HG03135 (cell line): ENCODE measurements at regions not wholly inside any gene's neighbourhood (a gene's known extent, or its start where the extent isn't known, plus 50 kb on each side); places are given as distances from the start of the nearest gene placed in this dataset.
A peak's percentile ranks its signal among the peaks of the same experiment; 100 is the strongest.

Experiments
- ATAC-seq: cut with Tn5 transposase; IDR thresholded peaks from one replicate; pipeline ENCODE4 v1.9.1; 2021; ENCODE audit warnings: mild to moderate bottlenecking, moderate library complexity; ENCODE audit not compliant: unreplicated experiment

DNA sequence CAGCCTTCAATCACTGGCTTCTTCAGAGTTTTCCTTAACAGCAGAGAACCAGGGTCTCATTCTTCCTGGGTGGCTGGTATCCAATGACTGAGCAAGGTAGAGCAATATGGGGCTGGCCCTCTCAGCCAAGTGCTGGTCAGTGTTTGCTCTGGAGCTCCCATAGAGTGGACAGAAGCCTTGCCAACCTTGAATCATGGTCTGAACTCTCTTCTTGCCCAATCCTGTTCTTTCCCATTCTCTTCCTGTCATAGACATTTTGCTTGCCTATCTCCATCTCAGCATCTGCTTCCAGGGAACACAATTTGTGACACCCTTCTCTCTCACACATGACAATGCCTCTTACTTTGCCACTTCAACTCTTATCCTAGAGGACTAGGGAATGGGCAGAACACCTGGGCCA, 245.6 kb upstream of the PEX5L start:
- ATAC-seq = no peak

DNA sequence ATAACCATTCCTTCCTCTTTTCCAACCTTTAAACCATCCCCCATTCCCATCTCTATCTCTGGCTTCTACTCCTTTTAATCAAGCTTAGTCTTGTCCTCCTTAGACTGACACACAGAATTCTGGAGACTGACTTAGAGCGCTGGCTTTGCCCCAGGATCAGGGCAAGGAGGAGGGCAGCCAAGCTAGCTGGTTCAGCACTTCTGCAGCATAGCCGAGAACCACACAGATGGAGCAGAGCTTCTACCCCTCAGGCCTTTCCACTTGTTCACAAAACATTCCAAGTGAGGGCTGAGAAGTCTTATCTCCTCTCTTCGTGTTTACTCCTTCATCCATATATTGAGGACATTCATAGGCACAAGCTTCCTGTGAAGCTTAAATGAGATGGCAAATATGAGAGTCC, 246.5 kb upstream of the PEX5L start:
- ATAC-seq = no peak

GRCh38 chr3:180284331-180285110, 247.8 kb upstream of the PEX5L start:
- ATAC-seq = no peak

DNA sequence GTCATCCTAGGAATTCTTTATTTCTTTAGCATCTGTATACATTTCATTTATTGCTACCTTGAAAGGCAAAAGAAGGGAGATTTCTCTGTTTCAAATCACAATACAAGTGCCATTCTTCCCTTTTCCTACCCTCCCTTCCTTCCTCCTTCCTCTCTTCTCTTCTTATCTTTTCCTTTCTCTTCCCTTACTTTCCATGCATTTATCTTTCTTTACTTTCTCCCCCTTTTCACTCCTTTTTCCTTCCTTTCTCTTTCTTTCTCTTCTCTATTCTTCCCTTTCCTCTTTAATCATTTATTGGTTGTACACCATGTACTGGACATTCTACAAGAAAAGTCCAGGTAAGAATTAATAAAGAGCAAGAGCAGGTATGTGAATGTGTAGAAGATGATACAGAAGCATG, 251.0 kb upstream of the PEX5L start:
- no peak for ATAC-seq

DNA sequence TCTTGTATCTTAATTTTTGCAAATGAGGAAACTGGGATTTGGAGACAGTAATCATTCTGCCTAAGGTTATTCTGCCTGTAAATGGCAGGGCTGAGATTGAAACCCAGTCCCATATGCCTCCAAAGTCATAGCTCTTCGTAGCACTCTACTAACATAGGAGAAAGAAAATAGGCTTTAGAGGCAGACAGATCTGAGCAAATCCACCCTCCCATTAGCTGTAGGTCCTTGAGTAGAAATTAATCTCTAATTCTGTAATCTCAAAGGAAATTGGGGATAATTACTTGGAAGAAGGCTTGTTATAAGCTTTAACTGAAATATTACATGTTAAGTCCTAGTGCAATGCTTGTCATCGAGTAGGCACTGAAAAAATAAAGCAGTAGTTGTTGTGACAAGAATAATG, 252.1 kb upstream of the PEX5L start:
- ATAC-seq = no peak

- no peak for ATAC-seq
These were observed 253.6 kb upstream of the PEX5L start for GRCh38 chr3:180290300-180290699.

DNA sequence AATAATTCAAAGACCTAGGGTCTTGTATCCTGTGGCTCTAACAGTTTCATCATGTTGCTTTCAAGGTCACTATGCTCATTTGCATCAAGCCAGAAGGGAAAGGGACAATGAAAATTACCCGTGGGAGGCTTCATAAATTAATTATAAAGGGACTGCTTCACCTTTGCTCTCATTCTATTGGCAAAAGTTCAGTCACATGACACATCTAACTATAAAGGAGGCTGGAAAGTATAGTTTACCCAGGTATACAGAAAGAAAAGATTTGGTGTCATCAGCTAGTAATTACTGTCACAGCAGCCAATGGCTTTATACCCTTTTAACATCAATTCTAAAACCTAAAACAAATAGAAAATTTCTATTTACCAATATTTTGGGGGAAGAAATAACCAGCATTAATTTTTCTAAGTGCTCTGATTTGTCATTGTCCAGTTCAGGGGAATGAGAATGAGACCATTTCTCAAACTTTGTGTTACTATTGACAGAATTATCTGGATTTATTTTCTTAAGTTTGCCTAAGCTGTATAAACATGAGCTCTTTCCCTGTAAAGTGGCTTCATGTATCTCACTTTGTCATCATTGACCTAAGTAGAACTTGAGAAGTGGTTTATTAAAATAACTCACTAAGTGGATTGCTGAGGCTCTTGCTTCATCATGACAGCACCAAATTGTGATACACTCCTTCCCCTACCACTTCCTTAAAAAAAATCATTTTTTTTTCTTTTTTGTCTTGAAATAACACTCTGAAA, 257.7 kb upstream of the PEX5L start:
- no peak for ATAC-seq

DNA sequence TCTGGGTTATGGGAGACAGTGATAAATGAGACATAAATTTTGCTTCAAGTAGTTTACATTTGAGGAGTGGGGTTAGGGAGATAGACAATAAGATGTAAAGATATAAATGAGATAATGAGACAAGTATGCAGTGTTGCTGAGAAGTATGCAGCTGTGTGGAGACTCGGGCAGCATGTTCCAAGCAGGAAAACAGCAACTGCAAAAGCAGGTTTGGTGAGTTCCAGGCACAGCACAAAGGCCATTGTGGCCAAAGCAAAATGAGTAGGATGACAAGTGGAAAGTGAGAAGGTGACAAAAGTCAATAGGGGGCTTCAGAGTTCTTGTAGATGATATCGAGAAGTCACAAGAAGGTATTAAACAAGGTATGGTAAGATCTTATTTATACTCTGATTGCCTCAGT, 259.1 kb upstream of the PEX5L start:
- ATAC-seq = no peak

DNA sequence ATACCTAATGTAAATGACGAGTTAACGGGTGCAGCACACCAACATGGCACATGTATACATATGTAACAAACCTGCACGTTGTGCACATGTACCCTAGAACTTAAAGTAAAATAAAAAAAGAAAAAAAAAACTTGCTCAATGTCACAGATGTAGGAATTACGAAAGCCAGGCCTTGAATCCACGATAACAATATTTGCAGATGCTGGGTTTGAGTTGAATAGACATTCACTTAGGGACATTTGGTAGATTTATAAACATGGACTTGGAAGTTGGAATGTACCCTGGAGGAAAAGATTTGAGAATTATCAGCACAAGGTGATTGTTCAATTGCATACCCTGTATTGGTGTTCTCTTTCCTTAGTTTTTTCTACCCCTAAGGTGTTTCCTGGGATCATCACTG, 260.2 kb upstream of the PEX5L start:
- ATAC-seq = no peak

DNA sequence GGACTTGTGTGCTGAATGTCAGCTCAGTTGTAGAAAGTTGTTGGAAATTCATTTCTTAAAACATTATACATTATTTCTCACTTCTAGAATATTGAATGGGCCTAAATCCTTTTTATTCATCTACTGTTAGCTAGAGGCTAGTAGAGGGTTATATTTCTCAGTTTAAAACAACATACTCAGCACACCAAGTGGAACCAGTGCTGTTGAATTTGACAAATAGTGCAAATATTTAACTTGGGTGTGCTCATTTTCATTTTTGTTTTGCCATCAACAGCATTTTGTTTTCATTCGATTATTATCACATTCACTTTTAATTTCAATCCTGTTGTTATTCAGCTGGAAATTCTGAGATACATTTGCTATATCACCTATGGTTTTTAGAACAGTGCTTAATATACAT, 269.4 kb upstream of the PEX5L start:
- ATAC-seq = no peak

DNA sequence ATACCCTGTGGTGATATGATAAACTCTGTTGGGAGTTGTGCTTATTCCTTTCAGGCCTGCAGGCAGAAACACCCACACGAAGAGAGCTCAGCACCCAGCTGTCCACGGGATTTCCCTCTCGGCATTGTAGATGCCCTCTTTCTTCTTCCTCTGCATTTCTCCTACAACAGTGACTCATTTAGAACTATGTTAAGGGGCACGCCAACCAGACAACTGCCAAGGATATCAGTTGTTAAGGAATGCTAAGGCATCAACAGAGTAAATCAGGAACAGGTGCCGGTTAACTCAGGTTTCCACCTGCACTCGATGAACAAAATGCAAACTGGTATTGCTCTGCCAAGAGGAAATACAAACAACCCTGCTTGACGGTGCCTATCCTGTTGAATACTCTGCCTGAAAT, 270.0 kb upstream of the PEX5L start:
- no peak for ATAC-seq

DNA sequence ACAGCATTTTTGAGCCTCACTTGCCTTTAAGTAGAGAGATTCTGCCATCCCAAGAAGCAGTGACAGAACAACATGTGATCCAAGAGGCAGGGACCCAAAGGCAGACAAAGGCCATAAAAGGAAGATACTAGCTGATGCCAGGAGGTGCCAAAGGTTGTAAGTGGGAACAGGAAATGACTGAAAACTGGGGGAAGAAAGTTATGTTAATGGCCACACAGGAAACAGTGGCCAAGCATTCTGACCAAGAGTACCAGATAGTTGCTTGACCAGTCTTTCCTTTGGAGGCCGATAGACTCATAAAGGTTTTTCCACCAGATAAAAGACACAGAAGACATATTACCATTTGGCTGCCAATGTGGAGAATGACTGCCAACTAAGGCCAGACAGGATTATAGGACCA, 274.5 kb upstream of the PEX5L start:
- no peak for ATAC-seq

DNA sequence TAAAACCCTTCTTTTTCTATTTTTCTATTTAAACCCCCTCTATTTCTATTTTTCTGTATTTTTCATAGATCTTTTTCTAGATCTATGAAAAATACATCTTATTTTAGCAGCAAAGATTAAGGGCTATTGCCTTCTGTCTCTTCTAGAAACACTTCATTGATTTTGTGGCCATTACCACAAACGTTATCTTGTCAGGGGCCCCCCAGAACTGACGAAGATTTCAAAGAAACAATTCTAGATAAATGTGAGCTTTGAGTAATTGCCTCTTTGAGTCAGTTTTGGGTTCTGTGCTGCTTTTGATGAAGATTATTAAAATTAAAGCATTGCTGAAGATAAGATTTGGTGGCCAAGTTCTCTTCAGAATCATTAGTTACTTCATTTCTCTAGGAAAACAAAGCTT, 279.6 kb upstream of the PEX5L start:
- ATAC-seq = no peak

DNA sequence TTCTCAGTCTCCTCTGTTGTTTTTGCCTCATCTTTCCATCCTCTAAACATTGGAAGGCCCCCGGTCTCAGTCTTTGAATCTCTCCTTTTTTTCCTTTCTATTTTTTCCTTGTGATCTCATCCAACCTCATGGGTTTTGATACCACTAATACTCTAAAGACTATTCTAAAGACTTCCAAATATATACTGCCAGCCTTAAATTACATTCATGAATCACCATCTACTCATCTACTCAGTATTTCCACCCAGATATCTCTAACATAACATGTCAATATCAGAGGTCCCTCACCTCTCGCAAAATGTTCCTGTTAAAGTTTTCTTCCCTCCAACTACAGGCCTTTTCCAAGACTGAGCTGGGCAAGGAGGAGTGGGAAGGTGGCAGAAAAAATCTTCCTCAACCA, 282.5 kb upstream of the TTC14 start:
- no peak for ATAC-seq

DNA sequence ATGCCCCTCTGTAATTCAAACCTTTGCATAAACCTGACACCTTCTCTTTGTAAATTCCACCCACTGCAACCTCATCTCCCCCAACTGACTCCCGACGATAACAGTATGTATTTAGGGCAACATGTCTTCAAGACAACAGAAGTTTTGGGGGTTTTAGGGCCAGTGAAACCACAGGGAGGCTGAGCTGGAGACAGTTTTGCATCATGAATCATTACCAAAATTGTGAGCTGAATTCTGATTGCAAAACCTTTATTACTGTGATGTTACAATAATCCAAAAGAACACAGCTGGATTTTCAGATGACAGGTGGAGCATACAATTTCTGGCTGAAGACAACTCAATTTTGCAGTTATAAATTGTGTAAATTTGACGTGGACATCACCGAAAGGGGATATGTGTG, 281.3 kb upstream of the TTC14 start:
- no peak for ATAC-seq

GRCh38 chr3:180321534-180321933, 280.4 kb upstream of the TTC14 start:
- ATAC-seq = no peak

GRCh38 chr3:180322829-180323228, 279.1 kb upstream of the TTC14 start:
- ATAC-seq = no peak

GRCh38 chr3:180324791-180325190, 277.2 kb upstream of the TTC14 start:
- no peak for ATAC-seq

GRCh38 chr3:180325533-180325932, 276.4 kb upstream of the TTC14 start:
- ATAC-seq = no peak

DNA sequence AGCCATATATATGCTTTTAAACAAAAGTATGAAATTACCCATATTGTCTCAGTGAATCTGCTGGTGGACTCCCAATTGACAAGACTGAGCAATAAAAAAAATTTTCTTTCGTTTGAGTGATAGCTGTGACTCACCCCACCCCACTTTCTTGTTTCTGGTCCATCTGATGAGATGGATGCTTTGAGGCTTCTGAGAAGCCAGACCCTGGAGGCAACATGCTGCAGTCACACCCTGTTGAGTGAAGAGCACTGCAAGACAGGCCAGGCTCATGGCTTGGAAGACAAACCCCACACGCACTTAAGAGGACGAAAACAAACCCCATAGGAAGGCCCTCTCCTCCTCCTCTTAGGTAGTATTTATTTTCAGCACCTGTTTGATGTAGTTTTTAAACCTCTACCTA, 276.0 kb upstream of the TTC14 start:
- ATAC-seq = no peak

DNA sequence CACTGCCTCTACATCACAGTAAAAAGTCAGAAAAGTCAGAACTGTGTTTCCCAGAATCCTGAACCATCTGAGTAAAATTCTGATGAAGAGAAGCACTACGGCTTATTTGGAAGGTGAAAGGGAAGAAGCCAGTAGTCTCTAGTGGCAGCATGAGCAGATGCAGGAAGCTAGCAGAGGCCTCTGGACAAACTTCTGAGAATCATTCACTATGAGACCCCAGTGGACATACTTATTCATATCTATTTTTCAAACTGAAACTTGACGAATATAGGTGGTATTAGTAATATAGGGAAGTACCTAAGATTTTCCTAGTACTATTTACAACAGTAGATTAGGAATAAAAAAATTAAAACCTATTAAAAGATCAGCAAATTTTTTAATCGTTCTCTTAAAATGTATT, 272.8 kb upstream of the TTC14 start:
- ATAC-seq = peak; percentile 72

GRCh38 chr3:180329847-180330246, 272.1 kb upstream of the TTC14 start:
- no peak for ATAC-seq

- ATAC-seq = no peak
These were observed 271.5 kb upstream of the TTC14 start for GRCh38 chr3:180330440-180330839.
